Heart right ventricle (tissue), 16 donors: ENCODE measurements at regions not wholly inside any gene's neighbourhood (a gene's known extent, or its start where the extent isn't known, plus 50 kb on each side); places are given as distances from the start of the nearest gene placed in this dataset.

Source experiments
- ATAC-seq, 8 donors: fragments of 200-7000 bp; cut with Tn5 transposase; one replicate each; pipeline ENCODE4 v1.9.1; 2020; ENCODE audit warnings: mild to moderate bottlenecking in 8 of 8, moderate library complexity in 8 of 8, moderate number of reproducible peaks in 1 of 8
- DNase-seq, 2 donors: peaks; one replicate each; pipeline ENCODE4 v3.0.0-alpha.2; 2020
- H3K27ac ChIP-seq, 10 donors: fragments of 200-600 bp; sonication (generic) in 2 of 10; one replicate each; pipeline versions ENCODE4 v1.5.0 to v1.8.0; 2020 to 2022; ENCODE audit warnings: mild to moderate bottlenecking in 3 of 10
- H3K27me3 ChIP-seq, 7 donors: fragments of 200-600 bp; one replicate each; pipeline ENCODE4 v1.8.0; 2021 to 2022; ENCODE audit warnings: mild to moderate bottlenecking in 2 of 7
- H3K36me3 ChIP-seq, 9 donors: fragments of 200-600 bp; sonication (generic) in 1 of 9; one replicate each; pipeline versions ENCODE4 v1.5.0 to v1.8.0; 2020 to 2022; ENCODE audit warnings: mild to moderate bottlenecking in 2 of 9
- H3K4me1 ChIP-seq, 9 donors: fragments of 200-600 bp; sonication (generic) in 1 of 9; one replicate each; pipeline versions ENCODE4 v1.5.0 to v1.8.0; 2020 to 2022; ENCODE audit warnings: mild to moderate bottlenecking in 4 of 9
- H3K4me3 ChIP-seq, 10 donors: fragments of 200-600 bp; sonication (generic) in 2 of 10; one replicate each; pipeline versions ENCODE4 v1.5.0 to v1.8.0; 2020 to 2022; ENCODE audit warnings: mild to moderate bottlenecking in 7 of 10, moderate library complexity in 2 of 10
- H3K9me3 ChIP-seq, 11 donors: fragments of 200-600 bp in 10 of 11; sonication (generic) in 2 of 11; one replicate each; pipeline versions ENCODE4 v1.5.0 to v1.8.0; 2013 to 2022; ENCODE audit warnings: mild to moderate bottlenecking in 2 of 11, control low read depth in 1 of 11, moderate library complexity in 1 of 11
- WGBS, 2 donors: extraction: QIAGEN DNeasy Blood & Tissue Kit; methylation state at CpG; one replicate each; pipeline ENCODE4 v1.1.7; 2013; ENCODE audit warnings: inconsistent platforms in 1 of 2; 5-methylcytosine and 5-hydroxymethylcytosine counted together
- intact Hi-C, 10 donors: fragments of 100-400 bp; cut with DNase I; formaldehyde crosslinking; loops; one replicate each; pipeline versions ENCODE4 v1.11.1 to v1.14.2; 2022
- TF ChIP-seq, protein P1 (sequence below), 9 donors: fragments of 200-600 bp; sonication (generic) in 2 of 9; IDR thresholded peaks; one replicate each; pipeline versions ENCODE4 v1.5.0 to v1.8.0; 2021 to 2022; ENCODE audit warnings: antibody characterized with exemption in 9 of 9, mild to moderate bottlenecking in 5 of 9, moderate library complexity in 1 of 9
- donor health status: Arrhythmogenic right ventricular cardiomyopathy.
- donor health status: ischemic (EF 13 %, LVEDD 7.1; RV severe dilation, severe dysfunction).
- donor health status: healthy with polysubstance abuse.
- donor health status: DM: no; HTN: yes; CAD: no.
- donor health status: DM: no; HTN: no; CAD: no.
- donor health status: ischemic (EF 25% LVEDD 6.9; RV normal size, moderate dysfunction).
- donor health status: ischemic (EF 25% LVEDD 5.7; RV mildly dilated, moderate dysfunction).
- donor health status: healthy.
- donor health status: DM: yes; HTN: yes; CAD: no.
- donor health status: Ischemic cardiomyopathy.
- donor health status: ischemic (EF 35%, LVEDD 5.7; RV mildly dilated, moderate dysfunction).
- donor health status: nonischemic (EF 11% LVEDD 7.7; RV severe dilation, severe dysfunction).
- donor health status: DM: yes; HTN: yes; CAD: no.
- donor health status: PGD.
- donor health status: ischemic (EF 29% LVEDD 5.4; RV normal size, mild dysfunction).
- donor health status: nonischemic (EF 23%, LVEDD 6.1; RV moderate dilation, normal function).

GRCh38 chr16:76984196-76984595 is 206.8 kb upstream of the MON1B start:
- TF ChIP-seq, protein P1, sequence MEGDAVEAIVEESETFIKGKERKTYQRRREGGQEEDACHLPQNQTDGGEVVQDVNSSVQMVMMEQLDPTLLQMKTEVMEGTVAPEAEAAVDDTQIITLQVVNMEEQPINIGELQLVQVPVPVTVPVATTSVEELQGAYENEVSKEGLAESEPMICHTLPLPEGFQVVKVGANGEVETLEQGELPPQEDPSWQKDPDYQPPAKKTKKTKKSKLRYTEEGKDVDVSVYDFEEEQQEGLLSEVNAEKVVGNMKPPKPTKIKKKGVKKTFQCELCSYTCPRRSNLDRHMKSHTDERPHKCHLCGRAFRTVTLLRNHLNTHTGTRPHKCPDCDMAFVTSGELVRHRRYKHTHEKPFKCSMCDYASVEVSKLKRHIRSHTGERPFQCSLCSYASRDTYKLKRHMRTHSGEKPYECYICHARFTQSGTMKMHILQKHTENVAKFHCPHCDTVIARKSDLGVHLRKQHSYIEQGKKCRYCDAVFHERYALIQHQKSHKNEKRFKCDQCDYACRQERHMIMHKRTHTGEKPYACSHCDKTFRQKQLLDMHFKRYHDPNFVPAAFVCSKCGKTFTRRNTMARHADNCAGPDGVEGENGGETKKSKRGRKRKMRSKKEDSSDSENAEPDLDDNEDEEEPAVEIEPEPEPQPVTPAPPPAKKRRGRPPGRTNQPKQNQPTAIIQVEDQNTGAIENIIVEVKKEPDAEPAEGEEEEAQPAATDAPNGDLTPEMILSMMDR (IDR thresholded peaks at IDR 0.05), result no peak
- no peak for DNase-seq
- no peaks in the 10 kb centered on the region for H3K36me3 ChIP-seq
- no peaks in the 10 kb centered on the region for H3K9me3 ChIP-seq
- intact Hi-C loops, result loop anchor here in 1 of 10 donors (10.0 kb wide), 1 partner anchor 59 kb away; no protein-coding TSS in a partner anchor
- 75 to 85% methylated on average over 3 of the region's 3 CpGs for WGBS, 2 donors
- H3K27me3 ChIP-seq, result no peaks in the 10 kb centered on the region
- no peak overlapping the region for H3K4me3 ChIP-seq
- no peak for ATAC-seq
- no peak overlapping the region for H3K27ac ChIP-seq
- no peaks in the 10 kb centered on the region for H3K4me1 ChIP-seq

DNA sequence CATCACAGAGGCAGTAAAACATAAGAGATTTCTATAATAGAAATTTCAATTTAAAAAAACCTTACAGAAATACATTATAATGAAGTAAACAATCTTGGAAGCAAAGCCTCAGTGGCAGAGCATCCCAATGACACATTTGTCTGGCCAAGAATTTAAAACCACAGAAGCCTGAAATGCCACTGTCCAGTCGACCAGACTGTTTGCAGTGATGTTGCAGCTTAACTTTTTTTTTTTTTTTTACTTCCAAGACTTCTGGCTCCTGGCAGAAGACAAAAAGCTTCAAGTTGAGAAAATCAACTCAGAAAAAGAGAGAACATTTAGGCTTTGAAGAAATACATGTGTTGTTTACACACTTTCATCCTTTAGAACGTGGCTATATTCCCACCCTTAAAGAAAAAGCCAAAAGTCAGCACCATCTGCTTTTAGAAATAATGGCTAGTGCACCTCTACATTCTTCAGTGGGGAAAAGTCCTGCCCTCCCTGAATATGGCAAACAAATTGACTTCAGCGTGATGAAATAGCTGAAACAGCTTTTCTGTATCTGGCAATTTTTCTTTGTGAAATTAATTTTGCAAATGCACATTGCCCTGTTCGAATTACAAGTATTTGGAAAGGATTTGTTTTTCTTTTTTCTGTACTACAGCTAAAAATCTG is 205.5 kb upstream of the MON1B start:
- Histone ChIP-seq H3K27ac (no peak overlapping the region), H3K4me3 (no peak overlapping the region), H3K27me3 (no peaks in the 10 kb centered on the region), H3K9me3 (no peaks in the 10 kb centered on the region), H3K36me3 (no peaks in the 10 kb centered on the region), H3K4me1 (no peaks in the 10 kb centered on the region)
- WGBS, 2 donors, result 50 to 52% methylated on average over 4 of the region's 4 CpGs
- TF ChIP-seq, protein P1 (IDR thresholded peaks at IDR 0.05), result no peak
- DNase-seq, result no peak
- intact Hi-C loops, result loop anchor here in 1 of 10 donors (10.0 kb wide), 1 partner anchor 61 kb away; no protein-coding TSS in a partner anchor
- no peak for ATAC-seq

- H3K4me3 ChIP-seq, result no peak overlapping the region
- intact Hi-C loops, result loop anchor here in 1 of 10 donors (10.0 kb wide), 1 partner anchor 64 kb away; no protein-coding TSS in a partner anchor
- H3K4me1 ChIP-seq, result no peaks in the 10 kb centered on the region
- ATAC-seq (no peak), DNase-seq (no peak)
- WGBS, 2 donors, result 69 to 72% methylated on average over 2 of the region's 2 CpGs
- H3K9me3 ChIP-seq, result no peaks in the 10 kb centered on the region
- no peaks in the 10 kb centered on the region for H3K27me3 ChIP-seq
- H3K36me3 ChIP-seq, result no peaks in the 10 kb centered on the region
- no peak overlapping the region for H3K27ac ChIP-seq
- TF ChIP-seq, protein P1 (IDR thresholded peaks at IDR 0.05), result no peak
Measured at GRCh38 chr16:76988526-76988925, 202.5 kb upstream of the MON1B start.

GRCh38 chr16:77002644-77003043 is 188.3 kb upstream of the MON1B start:
- ATAC-seq (no peak), DNase-seq (no peak)
- 88 to 94% methylated on average over 4 of the region's 4 CpGs for WGBS, 2 donors

More at GRCh38 chr16:77002644-77003043, 188.3 kb upstream of the MON1B start:
- Histone ChIP-seq H3K36me3 (no peaks in the 10 kb centered on the region), H3K27me3 (no peaks in the 10 kb centered on the region), H3K4me1 (no peaks in the 10 kb centered on the region), H3K4me3 (no peak overlapping the region), H3K27ac (no peak overlapping the region), H3K9me3 (no peaks in the 10 kb centered on the region)
- intact Hi-C loops, result loop anchor here in 1 of 10 donors (10.0 kb wide), 1 partner anchor 62 kb away; no protein-coding TSS in a partner anchor
- TF ChIP-seq, protein P1 (IDR thresholded peaks at IDR 0.05), result no peak
